ENCODE measurements at regions not wholly inside any gene's neighbourhood (a gene's known extent, or its start where the extent isn't known, plus 50 kb on each side); places are given as distances from the start of the nearest gene placed in this dataset.

GRCh38 chr2:121976926-121977325, 221.5 kb downstream of the TSN start:
- no peak for TF ChIP-seq FOXA1 (IDR thresholded peaks at IDR 0.05)
- no peak for TF ChIP-seq BHLHE40 (IDR thresholded peaks at IDR 0.05; ENCODE audit: borderline replicate concordance)
- TF ChIP-seq ZNF384 (IDR thresholded peaks at IDR 0.05) = no peak
- no peak for TF ChIP-seq ARNT (IDR thresholded peaks at IDR 0.05)
- no peak for TF ChIP-seq FOXM1 (IDR thresholded peaks at IDR 0.05; ENCODE audit: borderline replicate concordance)

Measured in HEK293T (cell line).